Astrocyte of the spinal cord (primary cell): ENCODE measurements at regions not wholly inside any gene's neighbourhood (a gene's known extent, or its start where the extent isn't known, plus 50 kb on each side); places are given as distances from the start of the nearest gene placed in this dataset.
A peak's percentile ranks its signal among the peaks of the same experiment; 100 is the strongest.

ENCODE experiments used
- DNase-seq: peaks from one replicate; pipeline ENCODE4 v3.0.0; 2011; ENCODE audit warnings: low read depth, low spot score
- H3K4me3 ChIP-seq: 2 replicates; pipeline ENCODE4 v1.5.1; 2011; ENCODE audit warnings: low read depth, mild to moderate bottlenecking, low read length, moderate library complexity
- in situ Hi-C: cut with HindIII; loops from 2 replicates; pipeline ENCODE4 v1.10.0; 2017; ENCODE audit warnings: low sequenced_read_pairs
- TF ChIP-seq, protein P1 (sequence below): IDR thresholded peaks from 2 replicates; pipeline ENCODE4 v1.5.1; 2012; ENCODE audit warnings: low read depth, mild to moderate bottlenecking, low read length, inconsistent platforms

DNA sequence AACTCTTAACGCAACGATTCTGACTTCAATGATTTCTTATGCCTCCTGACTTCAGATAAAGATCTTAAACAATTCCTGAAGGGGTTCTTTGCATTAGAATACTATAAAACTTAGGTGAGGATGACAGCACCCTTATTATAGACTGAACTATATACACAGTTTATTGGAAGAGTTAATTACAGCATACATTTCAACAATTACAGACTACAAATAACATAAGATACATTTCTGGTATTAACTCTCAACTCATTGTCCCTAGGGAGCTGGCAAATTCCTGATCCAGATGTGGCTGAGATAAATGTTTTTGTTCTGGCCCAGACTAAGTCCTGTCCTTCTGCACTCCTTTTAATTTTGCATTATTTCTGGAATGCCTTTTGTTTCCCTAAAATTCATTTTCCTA lies 155.5 kb upstream of the TMC3 start:
- no peak overlapping the region for H3K4me3 ChIP-seq
- DNase-seq: no peak
- in situ Hi-C loops: no loop called here
- TF ChIP-seq, protein P1, sequence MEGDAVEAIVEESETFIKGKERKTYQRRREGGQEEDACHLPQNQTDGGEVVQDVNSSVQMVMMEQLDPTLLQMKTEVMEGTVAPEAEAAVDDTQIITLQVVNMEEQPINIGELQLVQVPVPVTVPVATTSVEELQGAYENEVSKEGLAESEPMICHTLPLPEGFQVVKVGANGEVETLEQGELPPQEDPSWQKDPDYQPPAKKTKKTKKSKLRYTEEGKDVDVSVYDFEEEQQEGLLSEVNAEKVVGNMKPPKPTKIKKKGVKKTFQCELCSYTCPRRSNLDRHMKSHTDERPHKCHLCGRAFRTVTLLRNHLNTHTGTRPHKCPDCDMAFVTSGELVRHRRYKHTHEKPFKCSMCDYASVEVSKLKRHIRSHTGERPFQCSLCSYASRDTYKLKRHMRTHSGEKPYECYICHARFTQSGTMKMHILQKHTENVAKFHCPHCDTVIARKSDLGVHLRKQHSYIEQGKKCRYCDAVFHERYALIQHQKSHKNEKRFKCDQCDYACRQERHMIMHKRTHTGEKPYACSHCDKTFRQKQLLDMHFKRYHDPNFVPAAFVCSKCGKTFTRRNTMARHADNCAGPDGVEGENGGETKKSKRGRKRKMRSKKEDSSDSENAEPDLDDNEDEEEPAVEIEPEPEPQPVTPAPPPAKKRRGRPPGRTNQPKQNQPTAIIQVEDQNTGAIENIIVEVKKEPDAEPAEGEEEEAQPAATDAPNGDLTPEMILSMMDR: no peak

DNA sequence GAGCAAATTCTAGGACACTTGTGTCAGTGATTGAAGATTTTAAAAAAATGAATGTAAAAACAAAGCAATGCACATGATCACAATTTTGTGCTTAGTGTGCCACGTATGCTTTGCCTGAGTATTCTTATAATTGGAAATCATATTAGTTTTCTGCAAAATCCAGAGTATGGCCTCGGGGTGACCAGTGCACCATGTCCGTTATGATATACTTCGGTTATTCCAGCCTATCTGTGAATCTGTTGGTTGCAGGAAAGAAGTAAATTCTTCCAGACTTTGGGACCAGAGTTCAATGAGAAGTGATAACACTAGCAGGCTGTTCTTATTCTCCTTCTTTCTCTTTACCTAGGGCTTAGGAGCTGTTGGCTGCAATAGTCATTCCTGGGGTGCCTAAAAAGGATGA lies 152.0 kb upstream of the TMC3 start:
- TF ChIP-seq, protein P1: no peak
- in situ Hi-C loops: no loop called here
- H3K4me3 ChIP-seq: no peak overlapping the region

DNA sequence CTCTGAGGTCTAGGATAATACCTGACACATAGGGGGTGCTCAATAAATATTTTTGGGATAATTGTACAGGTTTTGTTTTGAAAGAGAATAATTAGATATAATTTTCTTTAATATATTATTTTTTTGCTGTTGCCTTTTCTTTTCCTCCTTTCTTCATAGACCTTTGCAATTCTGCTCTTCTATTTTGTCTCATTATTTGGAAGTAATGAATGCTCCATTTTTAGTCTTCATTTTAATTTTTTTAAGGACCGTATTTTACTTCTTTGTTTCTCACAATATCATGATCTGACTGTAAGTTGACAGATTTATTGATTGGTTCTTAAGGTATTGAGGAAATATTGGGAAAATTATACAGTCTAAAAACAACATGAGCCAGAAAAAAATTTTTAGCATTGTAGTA lies 150.5 kb upstream of the TMC3 start:
- TF ChIP-seq, protein P1: no peak
- in situ Hi-C loops: no loop called here

More for the DNA sequence above, 152.0 kb upstream of the TMC3 start:
- no peak for DNase-seq

DNA sequence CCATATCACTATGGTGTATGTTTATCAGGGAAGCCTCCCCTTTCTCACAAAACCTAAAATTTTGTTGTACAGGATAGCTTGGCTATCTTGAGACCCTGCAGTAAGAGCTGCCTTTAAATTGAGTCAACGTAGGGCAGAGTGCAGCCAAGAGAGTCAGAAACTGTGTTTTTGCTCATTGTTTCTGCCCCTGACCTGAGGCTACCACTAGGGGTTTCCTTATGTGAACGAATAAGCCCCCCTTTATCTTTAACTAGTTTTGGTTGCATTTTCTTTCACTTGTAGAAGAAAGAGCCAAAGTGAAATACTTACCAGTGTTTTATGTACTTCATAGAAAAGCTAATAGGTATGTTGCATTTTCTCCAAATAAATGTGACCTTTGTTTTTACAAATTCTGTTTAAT lies 149.9 kb upstream of the TMC3 start:
- in situ Hi-C loops: no loop called here
- H3K4me3 ChIP-seq: no peak overlapping the region
- no peak for DNase-seq
- TF ChIP-seq, protein P1: no peak

More for the DNA sequence above, 150.5 kb upstream of the TMC3 start:
- no peak overlapping the region for H3K4me3 ChIP-seq
- no peak for DNase-seq

DNA sequence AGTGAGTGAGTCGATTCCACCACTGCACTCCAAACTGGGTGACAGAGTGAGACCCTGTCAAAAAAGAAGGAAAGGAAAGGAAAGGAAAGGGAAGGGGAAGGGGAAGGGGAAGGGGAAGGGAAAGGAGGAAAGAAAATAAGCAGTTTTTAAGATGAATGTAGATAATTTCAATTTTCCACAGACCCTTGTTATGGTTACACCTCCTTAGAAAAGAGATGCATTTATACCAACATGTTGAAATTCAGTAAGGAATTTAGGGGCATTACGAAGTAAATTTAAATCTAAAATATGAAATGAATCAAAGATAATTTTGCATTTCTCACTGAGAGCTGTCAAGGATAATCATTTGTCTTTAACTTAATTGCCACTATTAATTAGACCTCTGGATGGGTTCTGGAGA lies 146.5 kb upstream of the TMC3 start:
- TF ChIP-seq, protein P1: no peak
- in situ Hi-C loops: no loop called here
- no peak for DNase-seq
- no peak overlapping the region for H3K4me3 ChIP-seq

DNA sequence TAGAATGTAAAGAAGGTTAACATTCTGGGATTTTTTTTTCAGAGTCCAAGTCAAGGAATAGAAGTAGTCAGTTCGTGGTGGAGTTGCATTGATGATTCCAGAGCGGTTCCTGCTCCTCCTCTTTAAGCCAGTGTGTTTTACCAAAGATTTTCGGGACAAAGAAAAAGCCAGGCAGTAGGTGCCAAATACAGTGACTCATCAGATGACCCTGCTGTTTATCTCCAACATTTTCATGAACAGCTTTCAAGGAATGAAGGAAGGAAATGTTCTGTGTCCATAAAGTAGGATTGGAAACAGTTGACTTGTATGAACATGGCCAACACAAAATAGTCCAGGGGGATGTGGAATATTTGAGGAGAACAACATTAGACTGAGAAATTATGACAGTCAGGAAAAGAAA lies 142.4 kb upstream of the TMC3 start:
- H3K4me3 ChIP-seq: no peak overlapping the region
- in situ Hi-C loops: no loop called here
- TF ChIP-seq, protein P1: no peak
- DNase-seq: peak; percentile 16

DNA sequence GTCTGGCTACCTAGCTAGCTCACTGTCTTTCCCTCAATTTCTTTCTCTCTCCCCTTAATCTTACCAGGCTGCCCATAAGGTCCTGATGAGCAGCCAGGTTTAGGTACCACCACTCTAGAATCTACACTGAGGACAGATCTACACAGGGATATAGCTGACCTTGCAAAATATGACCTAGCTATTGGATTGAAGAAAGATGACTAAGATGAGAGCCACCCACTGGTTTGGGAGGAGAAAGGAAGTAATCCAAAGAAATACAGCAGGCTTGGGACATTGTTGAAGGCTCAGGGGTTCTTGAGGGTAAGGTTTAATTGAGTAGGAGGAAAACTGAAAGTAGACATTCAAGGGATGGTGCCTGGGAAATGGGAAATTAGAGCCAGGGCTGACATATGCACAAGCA lies 142.0 kb upstream of the TMC3 start:
- DNase-seq: no peak
- no peak overlapping the region for H3K4me3 ChIP-seq
- in situ Hi-C loops: no loop called here
- TF ChIP-seq, protein P1: no peak
